Astrocyte (in vitro differentiated cells and primary cell): ENCODE measurements at regions not wholly inside any gene's neighbourhood (a gene's known extent, or its start where the extent isn't known, plus 50 kb on each side); places are given as distances from the start of the nearest gene placed in this dataset.
"Not testable (repeated sequence)": the region's sequence is repeated elsewhere in the genome, so short reads cannot be mapped to it uniquely, and the experiment has no call there.

ENCODE experiments used
- DNase-seq: peaks from one replicate; pipeline ENCODE4 v3.0.0-alpha.2; 2010; ENCODE audit warnings: low read depth
- FAIRE-seq: peaks from 2 replicates; lab custom pipeline; 2011; peaks lifted over from hg19 to GRCh38; lab: Jason Lieb, UNC
- H2AFZ ChIP-seq: 2 replicates; pipeline ENCODE4 v1.6.0; 2012; ENCODE audit warnings: low read depth, low read length, inconsistent platforms
- H3K27ac ChIP-seq: 2 replicates; pipeline ENCODE4 v1.5.1; 2011; ENCODE audit warnings: low read depth, low read length, inconsistent platforms
- H3K27me3 ChIP-seq: 2 replicates; pipeline ENCODE4 v1.6.0; 2011; ENCODE audit warnings: low read length, inconsistent platforms; ENCODE audit not compliant: insufficient read depth
- H3K36me3 ChIP-seq: 2 replicates; pipeline ENCODE4 v1.5.1; 2011; ENCODE audit warnings: low read length, inconsistent platforms; ENCODE audit not compliant: insufficient read depth
- H3K4me1 ChIP-seq: 2 replicates; pipeline ENCODE4 v1.5.1; 2011; ENCODE audit warnings: low read length, inconsistent platforms; ENCODE audit not compliant: insufficient read depth
- H3K4me2 ChIP-seq: 2 replicates; pipeline ENCODE4 v1.6.0; 2012; ENCODE audit warnings: low read length, inconsistent platforms
- H3K4me3 ChIP-seq: 2 replicates; pipeline ENCODE4 v1.5.1; 2011; ENCODE audit warnings: low read depth, mild to moderate bottlenecking, low read length, inconsistent platforms; ENCODE audit not compliant: insufficient read depth
- H3K79me2 ChIP-seq: 2 replicates; pipeline ENCODE4 v1.6.0; 2012; ENCODE audit warnings: mild to moderate bottlenecking, low read length, inconsistent platforms; ENCODE audit not compliant: insufficient read depth
- H3K9ac ChIP-seq: 2 replicates; pipeline ENCODE4 v1.6.0; 2012; ENCODE audit warnings: mild to moderate bottlenecking, low read length, inconsistent platforms
- H3K9me3 ChIP-seq: 2 replicates; pipeline ENCODE4 v1.5.1; 2012; ENCODE audit warnings: low read depth, mild to moderate bottlenecking, low read length, inconsistent platforms; ENCODE audit not compliant: insufficient read depth
- H4K20me1 ChIP-seq: 2 replicates; pipeline ENCODE4 v1.6.0; 2012; ENCODE audit warnings: low read length, inconsistent platforms; ENCODE audit not compliant: insufficient read depth
- H3K27ac Mint-ChIP-seq: one replicate; pipeline ENCODE4 v1.8.0; 2021; ENCODE audit warnings: mild to moderate bottlenecking, mixed read lengths; ENCODE audit not compliant: unreplicated experiment
- H3K27me3 Mint-ChIP-seq: one replicate; pipeline ENCODE4 v1.8.0; 2021; ENCODE audit warnings: low read depth, mixed read lengths; ENCODE audit not compliant: unreplicated experiment
- H3K36me3 Mint-ChIP-seq: one replicate; pipeline ENCODE4 v1.8.0; 2021; ENCODE audit warnings: low read depth, mixed read lengths; ENCODE audit not compliant: unreplicated experiment
- H3K4me1 Mint-ChIP-seq: one replicate; pipeline ENCODE4 v1.8.0; 2021; ENCODE audit warnings: low read depth, mixed read lengths; ENCODE audit not compliant: unreplicated experiment
- H3K4me3 Mint-ChIP-seq: one replicate; pipeline ENCODE4 v1.8.0; 2021; ENCODE audit warnings: mild to moderate bottlenecking, moderate library complexity, mixed read lengths; ENCODE audit not compliant: unreplicated experiment
- H3K9me3 Mint-ChIP-seq: one replicate; pipeline ENCODE4 v1.8.0; 2021; ENCODE audit warnings: mild to moderate bottlenecking, mixed read lengths; ENCODE audit not compliant: unreplicated experiment
- CTCF ChIP-seq: IDR thresholded peaks from 2 replicates; pipeline ENCODE4 v1.5.1; 2011; ENCODE audit warnings: low read depth, mild to moderate bottlenecking, inconsistent platforms, low read length, moderate library complexity; ENCODE audit not compliant: insufficient read depth
- EZH2 ChIP-seq: IDR thresholded peaks from 2 replicates; pipeline ENCODE4 v1.6.1; 2012; ENCODE audit warnings: mild to moderate bottlenecking, low read length, inconsistent platforms; ENCODE audit not compliant: insufficient read depth

GRCh38 chr22:47613606-47614350 is 851.3 kb downstream of the TBC1D22A start:
- Histone ChIP-seq H3K4me2 (no peak overlapping the region), H3K9ac (no peak overlapping the region), H3K9me3 (peaks cover 7% of the 10 kb centered on the region), H3K36me3 (no peaks in the 10 kb centered on the region), H3K4me3 (no peak overlapping the region), H2AFZ (no peak overlapping the region), H3K79me2 (no peaks in the 10 kb centered on the region), H3K27ac (no peak overlapping the region), H3K4me1 (no peaks in the 10 kb centered on the region), H4K20me1 (no peaks in the 10 kb centered on the region), H3K27me3 (no peaks in the 10 kb centered on the region)
- Mint-ChIP-seq H3K27ac (no peak overlapping the region), H3K27me3 (peaks cover 26% of the 10 kb centered on the region), H3K9me3 (peaks cover 9% of the 10 kb centered on the region), H3K4me3 (no peak overlapping the region), H3K4me1 (no peaks in the 10 kb centered on the region), H3K36me3 (no peaks in the 10 kb centered on the region)
- DNase-seq, result no peak
- TF ChIP-seq EZH2 (no peak), CTCF (no peak)
- FAIRE-seq, result no peak

- not testable (repeated sequence) for H3K27ac ChIP-seq, FAIRE-seq, H2AFZ ChIP-seq, H3K9me3 Mint-ChIP-seq, H3K4me1 Mint-ChIP-seq, H3K4me3 ChIP-seq, H3K9me3 ChIP-seq, H3K27ac Mint-ChIP-seq, H3K79me2 ChIP-seq, H3K4me2 ChIP-seq, H3K4me1 ChIP-seq, H4K20me1 ChIP-seq, DNase-seq, H3K9ac ChIP-seq, H3K36me3 Mint-ChIP-seq, H3K36me3 ChIP-seq, H3K27me3 ChIP-seq, H3K4me3 Mint-ChIP-seq
- H3K27me3 Mint-ChIP-seq, result peaks cover 24% of the 10 kb centered on the region
Observed at GRCh38 chr22:47613181-47613580, 850.7 kb downstream of the TBC1D22A start.

- Histone ChIP-seq H4K20me1 (no peaks in the 10 kb centered on the region), H2AFZ (no peak overlapping the region), H3K9me3 (peaks cover 7% of the 10 kb centered on the region), H3K27me3 (no peaks in the 10 kb centered on the region), H3K4me1 (no peaks in the 10 kb centered on the region), H3K4me2 (no peak overlapping the region), H3K27ac (no peak overlapping the region), H3K36me3 (no peaks in the 10 kb centered on the region), H3K9ac (no peak overlapping the region), H3K79me2 (no peaks in the 10 kb centered on the region), H3K4me3 (no peak overlapping the region)
- no peak for FAIRE-seq
- H3K27ac Mint-ChIP-seq, result no peak overlapping the region
- H3K4me3 Mint-ChIP-seq, result no peak overlapping the region
- H3K27me3 Mint-ChIP-seq, result peaks cover 24% of the 10 kb centered on the region
- peaks cover 9% of the 10 kb centered on the region for H3K9me3 Mint-ChIP-seq
- TF ChIP-seq EZH2 (no peak), CTCF (no peak)
- no peak for DNase-seq
- no peaks in the 10 kb centered on the region for H3K4me1 Mint-ChIP-seq
- no peaks in the 10 kb centered on the region for H3K36me3 Mint-ChIP-seq
Observed at GRCh38 chr22:47612311-47612910, 850.0 kb downstream of the TBC1D22A start.
